ENCODE measurements at regions not wholly inside any gene's neighbourhood (a gene's known extent, or its start where the extent isn't known, plus 50 kb on each side); places are given as distances from the start of the nearest gene placed in this dataset.
"Not testable (repeated sequence)": the region's sequence is repeated elsewhere in the genome, so short reads cannot be mapped to it uniquely, and the experiment has no call there.

DNA sequence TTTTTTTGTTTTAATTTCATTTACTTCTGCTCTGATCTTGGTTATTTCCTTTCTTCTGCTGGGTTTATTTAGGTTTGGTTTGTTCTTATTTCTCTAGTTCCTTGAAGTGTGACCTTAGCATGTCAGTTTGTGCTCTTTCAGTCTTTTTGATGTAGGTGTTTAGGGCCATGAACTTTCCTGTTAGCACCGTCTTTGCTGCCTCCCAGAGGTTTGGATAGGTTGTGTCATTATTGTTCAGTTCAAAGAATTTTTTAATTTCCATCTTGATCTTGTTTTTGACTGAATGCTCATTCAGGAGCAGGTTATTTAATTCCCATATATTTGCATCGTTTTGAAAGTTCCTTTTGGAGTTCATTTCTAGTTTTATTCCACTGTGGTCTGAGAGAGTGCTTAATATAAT is 539.0 kb upstream of the ZP4 start:
- not testable (repeated sequence) for DNase-seq

DNA sequence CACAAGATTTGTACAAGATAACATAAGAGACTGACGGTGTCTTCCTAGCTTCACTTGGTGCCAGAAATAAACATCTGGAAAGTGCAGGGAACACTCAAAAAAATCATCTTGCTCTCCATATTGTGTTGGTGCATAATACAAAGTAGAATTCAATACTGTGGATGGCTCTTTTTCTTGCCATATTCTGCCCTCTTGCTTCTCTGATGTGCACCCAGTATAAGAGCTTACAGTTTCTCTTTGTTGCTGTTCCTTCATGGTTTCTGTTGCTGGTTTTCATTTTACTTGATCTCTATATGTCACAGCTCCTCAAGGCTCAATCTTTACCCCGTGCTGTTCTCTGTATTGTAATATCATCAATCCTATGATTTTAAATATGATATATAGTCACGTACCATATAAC is 528.5 kb upstream of the ZP4 start:
- no peak for DNase-seq

DNA sequence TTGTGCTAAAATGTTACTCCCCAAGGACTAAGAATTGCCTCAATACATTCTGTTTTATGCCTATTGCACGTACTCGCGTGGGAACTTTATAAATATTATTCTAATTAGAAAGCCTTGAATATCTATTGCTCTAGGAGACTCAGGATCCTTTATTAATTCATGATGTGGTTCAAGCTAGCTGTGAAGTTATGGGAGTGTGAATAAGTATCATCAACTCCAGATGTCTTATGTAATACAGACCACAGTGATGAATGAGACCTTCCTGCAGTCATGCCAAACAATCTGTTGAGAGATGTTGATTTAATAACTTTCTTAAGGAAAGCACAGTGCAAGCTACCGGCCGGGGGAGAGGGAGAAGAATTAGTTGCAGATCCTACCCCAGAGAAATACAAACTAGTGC is 519.2 kb upstream of the ZP4 start:
- no peak for DNase-seq

DNA sequence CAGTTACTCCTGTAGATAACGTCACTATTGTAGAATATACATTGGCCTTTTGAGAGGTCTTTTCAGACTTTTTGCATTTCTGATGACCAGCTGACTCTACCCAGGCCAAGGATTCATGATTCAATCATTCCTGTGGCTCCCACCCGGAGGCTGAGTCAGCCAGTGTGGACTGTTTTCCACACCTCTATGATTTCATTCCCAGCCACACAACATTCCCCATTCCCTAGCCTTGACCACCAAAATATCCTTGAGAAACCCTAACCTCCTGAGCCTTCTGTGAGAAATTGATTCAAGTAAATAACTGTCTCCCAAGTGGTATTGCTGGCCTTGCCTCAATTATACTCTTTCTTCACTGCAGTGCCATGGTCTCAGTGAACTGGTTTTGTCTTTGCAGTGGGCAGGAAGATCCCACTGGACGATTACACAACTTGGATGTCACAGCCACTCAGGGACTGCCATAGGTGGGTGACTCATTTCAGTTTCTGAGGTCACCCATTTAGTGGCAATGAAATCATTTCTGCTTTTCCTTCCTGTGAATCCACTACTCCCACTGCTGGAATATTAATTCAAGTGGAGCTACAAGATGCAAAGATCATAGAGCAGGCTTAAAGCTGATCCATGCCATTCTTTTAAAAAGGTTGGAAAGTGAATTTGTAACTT is 518.6 kb upstream of the ZP4 start:
- DNase-seq: peak; percentile 83

DNA sequence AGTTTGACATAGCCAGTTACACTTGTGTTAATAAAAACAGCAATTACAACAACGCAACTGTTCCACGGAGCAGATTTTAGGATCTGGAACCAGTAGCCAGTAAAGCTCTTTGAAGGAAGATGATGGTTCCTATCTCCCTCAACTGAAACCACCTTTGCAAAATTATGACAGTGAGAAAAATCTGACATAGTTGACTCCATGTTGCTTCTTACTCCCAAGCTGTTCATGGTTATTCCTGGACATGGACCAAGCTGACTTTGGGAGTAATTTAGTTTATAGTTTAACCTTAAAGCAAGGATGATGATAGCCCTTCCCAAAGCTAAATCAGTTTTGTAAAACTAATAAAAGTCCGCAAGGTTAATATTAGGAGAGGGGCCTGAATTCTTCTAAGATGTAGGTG is 518.0 kb upstream of the ZP4 start:
- DNase-seq: no peak

DNA sequence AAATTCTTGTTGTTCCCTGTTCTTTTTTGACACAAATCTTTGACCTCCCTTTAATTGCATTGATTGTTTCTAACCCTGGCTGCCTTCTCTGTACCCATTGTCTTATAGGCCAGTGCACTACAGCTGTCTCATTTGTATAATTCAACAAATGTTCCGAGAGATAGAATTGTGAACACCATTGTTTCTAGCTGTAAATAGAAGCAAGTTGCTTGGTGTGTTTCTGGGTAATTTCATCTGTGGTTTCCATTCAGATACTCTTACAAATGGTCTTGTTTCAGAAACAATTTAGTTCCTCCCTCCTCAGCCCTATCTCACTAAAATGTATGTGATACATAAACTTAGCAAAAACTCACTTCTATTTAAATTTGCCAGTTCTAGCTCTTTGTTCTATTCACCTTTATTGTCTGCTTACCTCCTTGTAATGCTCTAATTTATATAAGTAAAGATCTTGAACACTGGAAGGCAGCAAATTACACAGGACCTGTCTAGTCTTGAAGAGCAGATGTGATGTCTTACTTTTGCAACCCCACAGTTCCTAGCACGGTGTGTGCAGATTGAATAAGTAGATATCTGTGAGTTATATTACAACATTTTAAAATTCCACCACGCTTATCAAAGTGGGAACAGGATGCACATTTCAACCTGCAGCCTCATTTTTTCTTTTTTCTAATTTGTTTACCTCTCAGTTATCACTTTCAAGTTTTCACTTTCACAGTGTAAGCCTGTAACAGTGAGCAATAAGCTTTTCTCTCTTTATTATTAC is 515.6 kb upstream of the ZP4 start:
- DNase-seq: no peak

DNA sequence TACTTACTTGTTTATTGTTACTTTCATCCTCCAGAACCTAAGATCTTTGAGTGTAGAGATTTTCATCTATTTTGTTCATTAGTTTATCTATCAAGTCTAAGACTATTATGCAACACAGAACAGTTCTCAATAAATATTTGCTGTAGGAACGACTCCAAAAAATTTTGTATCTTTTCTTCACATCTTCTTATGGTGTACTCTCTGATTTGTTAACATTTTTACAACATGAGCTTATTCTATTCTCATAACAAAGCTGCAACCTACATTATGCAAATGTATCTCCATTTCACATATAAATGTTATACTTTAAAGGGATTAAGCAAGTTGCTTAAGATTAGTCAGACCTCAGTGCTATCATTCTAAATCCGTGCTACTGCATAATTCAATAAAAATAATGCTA is 514.2 kb upstream of the ZP4 start:
- DNase-seq: no peak

DNA sequence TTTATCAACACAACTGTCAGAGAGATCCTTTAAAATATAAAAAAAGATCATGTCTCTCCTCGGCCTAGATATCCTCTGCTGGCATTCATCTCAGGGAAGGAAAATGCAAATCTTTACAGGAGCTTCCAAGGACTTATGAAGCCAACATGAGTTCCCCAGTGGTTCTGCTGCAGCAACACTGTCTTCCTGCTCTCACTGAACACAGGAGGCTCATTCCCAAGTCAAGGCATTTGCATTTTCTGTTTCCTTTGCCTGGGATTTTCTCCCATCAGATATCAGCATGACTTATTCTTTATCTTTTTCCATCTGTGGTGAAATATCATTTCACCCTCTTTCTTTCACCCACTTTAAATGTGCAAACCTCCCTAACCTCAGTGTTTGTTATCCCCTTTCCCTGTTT is 513.8 kb upstream of the ZP4 start:
- DNase-seq: no peak

DNA sequence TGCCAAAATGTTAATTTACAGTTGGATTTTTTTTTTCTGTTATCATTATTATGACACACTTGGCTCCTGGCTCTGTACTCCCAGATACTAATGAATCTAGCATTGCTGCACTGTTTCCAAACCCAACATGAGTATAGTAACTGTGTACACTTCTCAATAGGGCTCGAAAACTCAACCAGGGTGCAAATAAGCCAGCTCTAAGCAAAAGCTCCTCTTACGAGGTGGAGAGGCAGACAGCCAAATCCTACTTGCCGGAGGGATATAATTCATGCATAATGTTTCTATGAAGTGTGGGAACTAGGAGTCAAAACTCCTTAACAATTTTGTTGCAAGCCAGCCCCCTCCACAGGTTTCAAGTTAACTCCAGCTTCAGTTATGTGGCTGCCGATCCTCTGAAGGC is 510.4 kb upstream of the ZP4 start:
- no peak for DNase-seq

DNA sequence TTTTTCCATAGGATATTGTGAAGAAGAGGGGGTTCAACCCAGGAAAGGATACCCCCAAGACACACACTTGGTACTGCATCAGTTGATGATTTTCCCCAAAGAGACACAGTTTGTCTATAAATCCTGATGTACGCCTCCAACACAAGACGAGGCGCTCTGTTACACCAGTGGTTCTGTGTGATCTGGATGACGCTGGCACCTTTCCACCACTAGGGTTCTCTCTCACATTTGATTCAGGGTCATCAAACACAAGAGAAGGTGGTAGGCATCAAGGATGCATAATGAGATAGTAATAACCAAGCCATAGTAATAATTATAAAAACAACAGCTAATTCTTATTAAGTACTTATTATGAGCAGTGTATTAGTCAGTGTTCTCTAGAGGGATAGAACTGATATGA is 508.8 kb upstream of the ZP4 start:
- DNase-seq: no peak

DNA sequence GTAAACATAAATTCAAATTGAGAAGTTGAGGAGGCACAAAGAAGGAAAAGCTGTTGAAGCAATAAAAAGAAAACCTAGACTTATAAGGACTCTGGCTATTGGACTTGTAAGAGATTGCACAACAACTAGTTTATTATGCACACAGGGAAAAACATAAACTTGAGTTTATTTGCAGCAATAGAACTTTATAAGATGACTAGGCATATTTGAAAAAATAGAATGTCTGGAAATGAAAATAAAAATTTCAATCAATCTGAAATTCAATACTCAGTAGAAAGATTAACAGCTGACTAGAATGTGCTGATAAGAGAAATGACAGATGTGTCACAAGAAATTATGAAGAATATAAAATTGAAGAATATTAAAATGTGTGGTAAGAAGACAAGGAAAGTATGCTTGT is 505.4 kb upstream of the ZP4 start:
- no peak for DNase-seq

DNA sequence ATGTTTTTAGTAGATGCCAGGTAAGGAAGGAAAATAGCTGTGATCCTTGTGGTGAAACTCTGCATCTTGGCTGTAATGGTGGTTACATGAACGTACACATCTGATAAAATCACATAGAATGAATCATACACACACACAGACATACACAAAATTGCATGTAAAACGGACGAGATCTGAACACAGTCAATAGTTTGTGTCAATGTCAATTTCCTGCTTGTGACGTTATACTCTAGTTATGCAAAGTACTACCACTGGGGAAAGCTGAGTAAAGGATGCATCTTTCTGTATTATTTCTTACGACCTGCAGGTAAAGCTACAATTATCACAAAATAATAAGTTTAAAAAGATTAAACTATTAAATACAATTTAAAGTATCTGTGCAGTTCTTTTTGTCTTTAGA is 493.7 kb upstream of the ZP4 start:
- no peak for DNase-seq

DNA sequence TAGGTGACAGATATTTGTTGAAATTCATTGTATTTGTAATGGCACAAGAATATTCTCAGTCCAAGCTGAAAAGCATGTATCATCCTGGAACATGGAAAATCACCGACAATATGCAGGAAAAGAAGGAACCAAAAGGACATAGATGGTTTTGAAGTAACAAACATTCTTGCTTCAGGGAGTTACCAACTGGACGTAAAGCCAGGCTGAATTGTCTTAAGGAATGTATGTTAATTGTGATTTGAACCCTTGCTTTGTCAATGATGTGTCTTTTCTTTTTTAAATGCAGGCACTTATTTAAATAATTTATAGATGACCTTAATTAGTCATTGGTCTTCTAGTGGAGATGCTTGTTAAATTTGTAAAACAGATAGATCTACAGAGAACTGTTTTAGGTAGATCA is 489.4 kb upstream of the ZP4 start:
- DNase-seq: no peak

DNA sequence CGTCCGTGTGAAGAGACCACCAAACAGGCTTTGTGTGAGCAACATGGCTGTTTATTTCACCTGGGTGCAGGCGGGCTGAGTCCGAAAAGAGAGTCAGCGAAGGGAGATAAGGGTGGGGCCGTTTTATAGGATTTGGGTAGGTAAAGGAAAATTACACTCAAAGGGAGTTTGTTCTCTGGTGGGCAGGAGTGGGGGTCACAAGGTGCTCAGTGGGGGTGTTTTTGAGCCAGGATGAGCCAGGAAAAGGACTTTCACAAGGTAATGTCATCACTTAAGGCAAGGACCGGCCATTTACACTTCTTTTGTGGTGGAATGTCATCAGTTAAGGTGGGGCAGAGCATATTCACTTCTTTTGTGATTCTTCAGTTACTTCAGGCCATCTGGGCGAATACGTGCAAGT is 488.7 kb upstream of the ZP4 start:
- not testable (repeated sequence) for DNase-seq

DNA sequence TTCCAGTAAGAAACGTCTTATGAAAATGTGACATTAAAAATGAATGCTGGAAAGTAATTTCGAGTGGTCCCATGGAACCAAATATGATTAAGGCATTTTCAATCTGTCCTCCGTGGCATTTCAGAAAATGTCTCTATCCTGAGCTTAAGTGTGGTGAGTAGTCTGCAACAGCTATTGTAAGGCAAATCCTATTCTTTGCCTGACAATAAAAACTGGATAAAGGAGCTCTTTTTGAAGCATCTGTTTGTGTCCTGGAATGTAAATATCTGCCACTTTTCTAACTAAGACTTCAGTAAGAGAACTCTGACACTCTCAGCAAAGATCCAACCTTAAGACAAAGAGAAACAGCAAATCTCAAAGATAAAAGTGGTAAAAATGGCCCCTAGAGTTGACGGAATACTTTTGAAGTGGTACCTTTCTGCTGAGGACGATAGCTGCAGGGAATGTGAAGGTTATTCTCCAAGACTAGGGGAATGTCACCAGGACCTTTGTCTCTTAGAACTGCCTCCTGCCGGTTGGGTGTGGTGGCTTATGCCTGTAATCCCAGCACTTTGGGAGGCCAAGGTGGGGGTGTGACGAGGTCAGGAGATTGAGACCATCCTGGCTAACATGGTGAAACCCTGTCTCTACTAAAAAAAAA is 486.7 kb upstream of the ZP4 start:
- no peak for DNase-seq

DNA sequence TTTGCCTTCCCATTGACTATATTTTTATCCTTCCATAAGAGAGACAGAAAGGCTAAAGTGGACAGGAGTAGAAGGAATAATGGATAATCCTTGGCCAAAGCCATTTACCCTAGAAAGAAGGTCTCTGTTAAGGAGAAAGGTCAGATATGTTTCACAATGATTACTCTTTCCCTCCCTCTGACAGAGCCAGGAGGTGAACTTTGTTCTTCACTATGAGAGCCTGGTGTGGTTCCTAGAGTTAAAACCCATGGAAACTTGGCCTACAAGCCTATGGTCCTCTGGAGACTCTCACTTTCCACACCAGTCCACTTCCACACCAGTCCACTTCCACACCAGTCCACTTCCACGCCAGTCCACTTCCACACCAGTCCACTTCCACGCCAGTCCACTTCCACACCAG is 479.9 kb upstream of the ZP4 start:
- no peak for DNase-seq

DNA sequence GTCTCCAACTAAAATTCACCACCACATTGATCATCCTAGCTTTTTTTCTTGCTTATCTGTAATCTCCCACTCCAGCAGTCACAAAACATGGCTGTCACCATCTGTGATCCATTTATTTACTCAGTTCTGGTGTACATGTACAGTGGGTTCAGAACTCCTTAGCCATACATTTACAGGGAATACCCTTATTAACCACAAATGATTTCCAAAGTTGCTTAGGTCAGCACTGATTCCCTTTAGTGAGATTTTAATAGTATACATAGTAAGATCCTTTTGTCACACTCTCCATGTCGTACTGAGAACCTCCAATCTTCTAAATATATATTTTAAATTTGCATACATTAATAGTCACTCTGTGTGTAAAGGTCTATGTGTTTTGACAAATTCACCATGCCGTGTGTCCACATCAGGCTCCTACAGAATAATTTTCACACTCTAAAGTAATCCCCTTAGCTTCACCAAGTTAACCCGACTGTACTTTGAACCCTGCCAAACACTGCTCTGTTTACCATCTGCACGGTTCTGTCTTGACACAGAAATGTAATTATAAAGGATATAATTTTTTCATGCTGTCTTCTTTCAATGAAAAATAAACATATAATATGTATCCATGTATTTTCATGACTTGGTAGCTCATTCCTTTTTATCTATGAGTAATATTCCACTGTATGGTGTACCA is 473.6 kb upstream of the ZP4 start:
- DNase-seq: no peak

DNA sequence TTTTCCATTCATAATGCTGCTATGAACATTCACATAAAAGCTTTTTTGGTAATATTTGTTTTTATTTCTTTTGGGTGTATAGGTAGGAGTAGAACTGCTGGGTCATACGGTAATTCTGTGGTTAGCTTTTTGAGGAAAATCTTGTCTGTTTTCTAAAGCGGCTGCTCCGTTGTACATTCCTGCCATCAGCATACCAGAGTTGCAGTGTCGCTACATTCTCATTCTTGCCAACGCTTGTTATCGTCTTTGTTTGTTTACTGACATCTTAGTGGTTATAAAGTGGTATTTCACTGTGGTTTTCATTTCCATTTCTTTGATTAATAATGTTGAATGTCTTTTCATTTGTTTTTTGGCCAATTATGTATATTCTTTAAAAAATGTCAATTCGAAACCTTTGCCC is 469.8 kb upstream of the ZP4 start:
- DNase-seq: no peak

DNA sequence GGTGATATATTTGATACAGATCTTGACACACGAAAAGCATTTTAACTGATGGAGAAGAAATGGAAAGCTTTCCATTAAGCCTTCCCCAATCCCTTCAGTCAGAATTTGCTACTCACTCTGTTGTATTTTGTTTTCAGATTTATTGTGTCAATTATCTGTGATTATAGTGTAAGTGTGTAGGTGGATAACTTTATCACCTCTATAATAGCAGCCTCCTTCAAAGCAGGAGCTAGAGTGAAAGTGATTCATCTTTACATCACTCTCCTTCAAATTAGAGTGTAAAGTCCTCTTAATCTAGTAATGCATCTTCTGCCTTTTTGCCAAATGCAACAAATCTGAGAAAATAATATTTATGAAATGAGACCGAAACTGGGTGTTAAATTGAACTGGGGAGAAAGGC is 459.7 kb upstream of the ZP4 start:
- no peak for DNase-seq

DNA sequence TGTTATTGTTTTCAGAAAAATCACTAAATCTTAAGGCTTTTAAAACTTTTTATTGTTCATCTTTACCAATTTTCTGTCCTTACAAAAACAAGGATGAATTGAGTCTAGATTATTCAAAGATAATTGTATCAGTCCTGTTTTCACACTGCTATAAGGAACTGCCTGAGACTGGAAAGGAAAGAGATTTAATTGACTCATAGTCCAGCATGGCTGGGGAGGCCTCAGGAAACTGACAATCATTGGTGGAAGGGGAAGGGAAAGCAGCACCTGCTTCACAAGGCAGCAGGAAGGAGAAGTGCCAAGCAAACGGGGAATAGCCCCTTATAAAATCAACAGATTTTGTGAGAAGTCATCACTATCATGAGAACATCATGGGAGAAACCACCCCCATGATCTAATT is 455.6 kb upstream of the ZP4 start:
- no peak for DNase-seq

DNA sequence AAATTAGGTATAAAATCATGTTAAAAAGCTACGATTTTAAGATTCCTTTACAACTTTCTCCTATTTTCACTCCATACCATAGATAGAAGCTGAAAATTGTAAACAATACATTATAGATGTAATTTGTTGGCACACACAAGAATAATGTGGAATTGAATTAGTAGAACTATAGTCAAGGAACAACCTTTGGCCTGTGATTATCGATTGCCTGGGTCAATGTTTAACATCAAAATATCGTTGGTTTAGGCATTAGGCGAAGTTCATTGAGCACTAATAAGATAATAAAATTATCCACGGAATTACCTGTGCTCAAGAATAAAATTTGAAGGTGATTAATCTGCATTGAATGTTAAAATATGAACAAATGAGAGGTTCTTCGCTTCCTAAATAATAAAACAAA is 455.1 kb upstream of the ZP4 start:
- no peak for DNase-seq

DNA sequence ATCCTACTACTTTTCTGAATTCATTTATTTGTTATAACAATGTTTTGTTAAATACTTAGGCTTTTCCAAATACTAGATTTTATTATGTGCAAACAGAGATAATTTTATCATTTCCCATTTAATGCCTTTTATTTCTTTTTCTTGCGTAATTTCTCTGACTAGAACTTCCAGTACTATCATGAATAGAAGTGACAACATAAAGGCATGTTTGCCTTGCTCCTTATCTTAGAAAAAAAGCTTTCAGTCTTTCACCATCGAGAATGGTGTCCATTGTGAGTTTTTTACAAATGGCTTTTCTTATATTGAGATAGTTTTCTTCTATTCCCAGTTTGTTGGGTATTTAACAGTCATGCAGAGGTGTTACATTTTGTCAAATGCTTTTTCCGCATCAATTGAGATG is 453.1 kb upstream of the ZP4 start:
- DNase-seq: no peak

DNA sequence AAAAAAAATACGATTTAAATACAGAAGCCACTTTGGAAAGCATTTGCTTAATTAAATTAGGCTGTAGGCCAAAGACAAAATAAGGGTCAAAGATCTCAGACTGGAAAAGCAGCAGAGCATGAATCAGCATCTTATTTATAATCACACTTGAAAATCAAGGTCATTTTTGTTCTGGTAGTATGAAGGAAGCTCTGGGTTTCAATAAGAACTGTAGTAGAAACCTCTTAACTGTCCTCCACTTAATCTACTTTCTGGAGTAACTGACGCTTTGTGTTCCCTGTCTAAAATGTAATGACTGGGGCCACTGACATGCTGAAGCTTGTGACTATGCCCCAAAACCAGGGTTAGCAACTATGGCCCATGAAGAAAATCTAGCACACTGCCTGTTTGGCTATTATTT is 450.7 kb upstream of the ZP4 start:
- DNase-seq: no peak

DNA sequence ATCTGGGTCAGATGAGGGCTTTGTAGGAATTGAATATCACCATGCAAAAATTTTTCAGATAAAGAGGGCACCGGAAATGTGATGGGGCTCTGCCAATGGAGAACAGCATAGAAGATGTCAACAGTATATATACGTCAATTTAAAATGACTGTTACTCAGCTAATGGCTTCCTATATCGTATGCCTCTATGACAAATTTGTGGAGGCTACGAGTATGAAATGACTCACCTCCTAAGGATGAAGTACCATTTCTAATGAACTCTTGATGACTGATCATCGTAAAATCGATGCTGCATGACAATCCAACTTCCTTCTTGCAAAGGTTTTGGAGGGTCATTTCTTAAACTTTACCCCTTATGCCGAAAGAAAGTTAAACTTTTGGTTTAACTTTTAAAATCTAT is 450.3 kb upstream of the ZP4 start:
- DNase-seq: no peak

Data from amniotic stem cell (primary cell).